GM21515 (cell line): ENCODE measurements at regions not wholly inside any gene's neighbourhood (a gene's known extent, or its start where the extent isn't known, plus 50 kb on each side); places are given as distances from the start of the nearest gene placed in this dataset.

Experiments used
- ATAC-seq: cut with Tn5 transposase; IDR thresholded peaks from one replicate; pipeline ENCODE4 v1.9.1; 2021; ENCODE audit not compliant: unreplicated experiment

GRCh38 chr12:115108129-115109100 lies 424.4 kb upstream of the TBX3 start:
- ATAC-seq = no peak

- no peak for ATAC-seq
These were observed 420.2 kb upstream of the TBX3 start for GRCh38 chr12:115103884-115104883.

GRCh38 chr12:115102450-115102849 lies 418.5 kb upstream of the TBX3 start:
- ATAC-seq = no peak

- no peak for ATAC-seq
These were observed 417.5 kb upstream of the TBX3 start for GRCh38 chr12:115101520-115101919.

- no peak for ATAC-seq
These were observed 413.4 kb upstream of the TBX3 start for GRCh38 chr12:115097416-115097815.

- ATAC-seq = no peak
These were observed 412.8 kb upstream of the TBX3 start for GRCh38 chr12:115096588-115097397.

GRCh38 chr12:115095073-115095748 lies 411.2 kb upstream of the TBX3 start:
- no peak for ATAC-seq

GRCh38 chr12:115094163-115094816 lies 410.3 kb upstream of the TBX3 start:
- ATAC-seq = no peak

- no peak for ATAC-seq
These were observed 409.3 kb upstream of the TBX3 start for GRCh38 chr12:115093261-115093660.

- ATAC-seq = no peak
These were observed 406.8 kb upstream of the TBX3 start for GRCh38 chr12:115090783-115091182.

- ATAC-seq = no peak
These were observed 405.2 kb upstream of the TBX3 start for GRCh38 chr12:115088995-115089841.

- no peak for ATAC-seq
These were observed 404.5 kb upstream of the TBX3 start for GRCh38 chr12:115088328-115088994.

GRCh38 chr12:115085594-115085993 lies 401.6 kb upstream of the TBX3 start:
- no peak for ATAC-seq

GRCh38 chr12:115079760-115080159 lies 395.8 kb upstream of the TBX3 start:
- ATAC-seq = no peak

GRCh38 chr12:115078990-115079389 lies 395.0 kb upstream of the TBX3 start:
- ATAC-seq = no peak

GRCh38 chr12:115078334-115078733 lies 394.4 kb upstream of the TBX3 start:
- no peak for ATAC-seq

- ATAC-seq = no peak
These were observed 391.7 kb upstream of the TBX3 start for GRCh38 chr12:115075552-115076170.

GRCh38 chr12:115074617-115075016 lies 390.6 kb upstream of the TBX3 start:
- ATAC-seq = no peak
